HCT116 (cell line): ENCODE measurements at regions not wholly inside any gene's neighbourhood (a gene's known extent, or its start where the extent isn't known, plus 50 kb on each side); places are given as distances from the start of the nearest gene placed in this dataset.

Experiments
- ATAC-seq: fragments of 200-7000 bp; cut with Tn5 transposase; 2 replicates; pipeline ENCODE4 v1.9.1; 2020; ENCODE audit warnings: mild to moderate bottlenecking, moderate library complexity
- BruUV-seq: library from RNA; stranded (reverse); fragments of 400-500 nt; replicated peaks from 2 replicates; lab custom pipeline; 2021; lab: Mats Ljungman, UMichigan
- CTCF ChIA-PET: fragments of 300-600 bp; sonication (Branson Sonifier 250); formaldehyde crosslinking; loops from one replicate; lab custom pipeline; 2021; ENCODE audit warnings: antibody characterized with exemption; lab: Charles Lee
- POLR2A ChIA-PET: fragments of 300-600, 350-600 bp; sonication (Branson Sonifier 250); formaldehyde crosslinking; loops from one replicate; lab custom pipeline; 2021; ENCODE audit warnings: antibody characterized with exemption; lab: Charles Lee
- RAD21 ChIA-PET, 2 experiments: fragments of 300-600 bp; sonication (Branson Sonifier 250); formaldehyde crosslinking; loops; one replicate each; lab custom pipeline; 2023; ENCODE audit warnings: low total read pairs in 2 of 2; ENCODE audit not compliant: uncharacterized antibody in 2 of 2, unreplicated experiment in 2 of 2, low non-redundant PET in 1 of 2; lab: Charles Lee
- DNase-seq: peaks from one replicate; pipeline ENCODE4 v3.0.0-alpha.2; 2010; ENCODE audit warnings: low read depth, low spot score
- H2AFZ ChIP-seq: fragments of 200-600 bp; shearing (Covaris generic), sonication (generic); 2 replicates; pipeline ENCODE4 v1.6.1; 2017; ENCODE audit warnings: low read depth, mixed run types, mixed read lengths, antibody characterized with exemption, low read length; ENCODE audit not compliant: poor library complexity, severe bottlenecking
- H3K27ac ChIP-seq: 2 replicates; pipeline ENCODE4 v1.5.1; 2012; ENCODE audit warnings: low read depth, low read length
- H3K27me3 ChIP-seq: fragments of 200-600 bp; sonication (generic); 2 replicates; pipeline ENCODE4 v1.6.1; 2016; ENCODE audit warnings: mixed run types, low read length, mixed read lengths; ENCODE audit not compliant: insufficient read depth
- H3K36me3 ChIP-seq, 2 experiments: fragments of 200-500 bp in 1 of 2; fragments of 200-600 bp in 1 of 2; sonication (Bioruptor generic) in 1 of 2; sonication (generic) in 1 of 2; 2 replicates each; pipeline versions ENCODE4 v1.5.1 to v1.6.1; 2014 to 2016; ENCODE audit warnings: low read length in 2 of 2, inconsistent platforms in 1 of 2, mixed read lengths in 1 of 2, mixed run types in 1 of 2; ENCODE audit not compliant: insufficient read depth in 2 of 2, control insufficient read depth in 1 of 2
- H3K4me1 ChIP-seq, 2 experiments: fragments of 200-600 bp in 1 of 2; sonication (generic) in 1 of 2; 2 replicates each; pipeline versions ENCODE4 v1.5.1 to v1.6.1; 2012 to 2017; ENCODE audit warnings: low read length in 2 of 2, inconsistent platforms in 1 of 2, mild to moderate bottlenecking in 1 of 2, mixed read lengths in 1 of 2, mixed run types in 1 of 2, moderate library complexity in 1 of 2; ENCODE audit not compliant: insufficient read depth in 2 of 2, control insufficient read depth in 1 of 2
- H3K4me2 ChIP-seq: fragments of 200-600 bp; sonication (generic); 2 replicates; pipeline ENCODE4 v1.6.1; 2017; ENCODE audit warnings: mixed run types, low read length, mixed read lengths
- H3K4me3 ChIP-seq, 2 experiments: fragments of 200-600 bp in 1 of 2; sonication (generic) in 1 of 2; replicated peaks in 1 of 2; 2 replicates each; pipeline ENCODE4 v1.5.1; 2011 to 2016; ENCODE audit warnings: low read length in 2 of 2, control low read depth in 1 of 2, low read depth in 1 of 2, mild to moderate bottlenecking in 1 of 2, mixed read lengths in 1 of 2, mixed run types in 1 of 2
- H3K79me2 ChIP-seq: fragments of 200-600 bp; sonication (generic); 2 replicates; pipeline ENCODE4 v1.6.1; 2017; ENCODE audit warnings: mild to moderate bottlenecking, mixed run types, low read length, moderate library complexity, mixed read lengths; ENCODE audit not compliant: insufficient read depth
- H3K9ac ChIP-seq: fragments of 200-600 bp; sonication (generic); 2 replicates; pipeline ENCODE4 v1.6.1; 2016; ENCODE audit warnings: low read length, mixed read lengths
- H3K9me2 ChIP-seq: fragments of 200-600 bp; sonication (generic), shearing (Covaris generic); 2 replicates; pipeline ENCODE4 v1.6.1; 2017; ENCODE audit warnings: mixed run types, mild to moderate bottlenecking, moderate library complexity; ENCODE audit not compliant: insufficient read depth
- H3K9me3 ChIP-seq, 2 experiments: fragments of 200-500 bp in 1 of 2; fragments of 200-600 bp in 1 of 2; sonication (Bioruptor generic) in 1 of 2; sonication (generic) in 1 of 2; 2 replicates each; pipeline ENCODE4 v1.6.1; 2014 to 2017; ENCODE audit warnings: low read length in 2 of 2, mixed read lengths in 2 of 2, inconsistent platforms in 1 of 2, low read depth in 1 of 2, mild to moderate bottlenecking in 1 of 2, mixed run types in 1 of 2, moderate library complexity in 1 of 2; ENCODE audit not compliant: control insufficient read depth in 1 of 2, insufficient read depth in 1 of 2
- H4K20me1 ChIP-seq: fragments of 200-600 bp; sonication (generic), shearing (Covaris generic); 2 replicates; pipeline ENCODE4 v1.6.1; 2017; ENCODE audit warnings: mixed run types, mild to moderate bottlenecking, moderate library complexity; ENCODE audit not compliant: insufficient read depth
- CBX3 ChIP-seq: IDR thresholded peaks from 2 replicates; pipeline ENCODE4 v1.6.1; 2012; ENCODE audit warnings: low read depth
- CTCF ChIP-seq, 3 experiments: fragments of 200-600 bp in 1 of 3; sonication (generic) in 1 of 3; IDR thresholded peaks in 2 of 3; conservative IDR thresholded peaks in 1 of 3; 2 replicates each; pipeline ENCODE4 v1.5.1; 2012 to 2017; ENCODE audit warnings: low read depth in 2 of 3, low read length in 2 of 3, antibody characterized with exemption in 1 of 3, borderline replicate concordance in 1 of 3, control low read depth in 1 of 3, mild to moderate bottlenecking in 1 of 3, mixed read lengths in 1 of 3, mixed run types in 1 of 3, moderate library complexity in 1 of 3; ENCODE audit not compliant: insufficient read depth in 1 of 3
- EZH2 ChIP-seq: fragments of 200-600 bp; sonication (generic); IDR thresholded peaks from 2 replicates; pipeline ENCODE4 v1.6.1; 2017; ENCODE audit warnings: antibody characterized with exemption, mixed run types
- RAD21 ChIP-seq: IDR thresholded peaks from 2 replicates; pipeline ENCODE4 v1.6.1; 2012; ENCODE audit warnings: low read depth, mild to moderate bottlenecking
- REST ChIP-seq: IDR thresholded peaks from 2 replicates; pipeline ENCODE4 v1.6.1; 2012; ENCODE audit warnings: low read depth
- SIN3A ChIP-seq: IDR thresholded peaks from 2 replicates; pipeline ENCODE4 v1.6.1; 2012; ENCODE audit warnings: low read depth
- ZNF274 ChIP-seq: fragments of 200-500 bp; sonication (Bioruptor generic); IDR thresholded peaks from 2 replicates; pipeline ENCODE4 v1.6.1; 2014; ENCODE audit warnings: mild to moderate bottlenecking, low read depth, low read length, inconsistent platforms
- intact Hi-C: fragments of 100-400 bp; cut with micrococcal nuclease; formaldehyde crosslinking; loops from 2 replicates; pipeline ENCODE4 v1.10.0; 2022

- Histone ChIP-seq H3K4me1 (no peaks in the 10 kb centered on the region), H3K27ac (no peak overlapping the region), H3K27me3 (no peaks in the 10 kb centered on the region)
- BruUV-seq = no TSS peak
- intact Hi-C loops = no loop called here
- CTCF ChIA-PET = no interaction called here
- no peak for TF ChIP-seq REST
- no peak for TF ChIP-seq CBX3
- TF ChIP-seq CTCF (IDR thresholded peaks at IDR 0.05 in 2 of 3, conservative IDR thresholded peaks at IDR 0.05 in 1 of 3; ENCODE audit: borderline replicate concordance in 1 of 3, insufficient read depth in 1 of 3, low read depth in 2 of 3, low read length in 2 of 3) = no peak
- no peak for TF ChIP-seq EZH2
- TF ChIP-seq RAD21 = no peak
- TF ChIP-seq ZNF274 = no peak
- no peak for TF ChIP-seq SIN3A
- TF ChIP-seq, all 23 proteins: peak for 0
- ChIA-PET RAD21 (no interaction called here), POLR2A (no interaction called here)
- H3K79me2 ChIP-seq = no peaks in the 10 kb centered on the region
- peaks cover 6 to 19% of the 10 kb centered on the region in 2 experiments; a peak in 2 of 4 replicates for H3K9me3 ChIP-seq
- no peaks in the 10 kb centered on the region for H3K36me3 ChIP-seq
- no peak overlapping the region for H3K4me2 ChIP-seq
- ATAC-seq (no peak), DNase-seq (no peak)
- no peak overlapping the region for H2AFZ ChIP-seq
- no peaks in the 10 kb centered on the region for H4K20me1 ChIP-seq
- no peak overlapping the region for H3K4me3 ChIP-seq
- H3K9me2 ChIP-seq = no peaks in the 10 kb centered on the region
- no peak overlapping the region for H3K9ac ChIP-seq
Observed at GRCh38 chr5:4627929-4628328, 512.2 kb upstream of the ADAMTS16 start.
